ENCODE measurements at regions not wholly inside any gene's neighbourhood (a gene's known extent, or its start where the extent isn't known, plus 50 kb on each side); places are given as distances from the start of the nearest gene placed in this dataset.

GRCh38 chr6:115287467-115287866 is 773.2 kb downstream of the FRK start:
- Histone ChIP-seq H3K4me1 (no peaks in the 10 kb centered on the region), H3K4me3 (no peak overlapping the region), H3K9me3 (no peaks in the 10 kb centered on the region), H3K27ac (no peak overlapping the region), H3K36me3 (no peaks in the 10 kb centered on the region), H3K27me3 (no peaks in the 10 kb centered on the region)
- intact Hi-C loops (cut with DNase I; ENCODE audit: low total_unique reads), result no loop called here
- no peak for DNase-seq
- no peak for TF ChIP-seq CTCF (IDR thresholded peaks at IDR 0.05)

DNA sequence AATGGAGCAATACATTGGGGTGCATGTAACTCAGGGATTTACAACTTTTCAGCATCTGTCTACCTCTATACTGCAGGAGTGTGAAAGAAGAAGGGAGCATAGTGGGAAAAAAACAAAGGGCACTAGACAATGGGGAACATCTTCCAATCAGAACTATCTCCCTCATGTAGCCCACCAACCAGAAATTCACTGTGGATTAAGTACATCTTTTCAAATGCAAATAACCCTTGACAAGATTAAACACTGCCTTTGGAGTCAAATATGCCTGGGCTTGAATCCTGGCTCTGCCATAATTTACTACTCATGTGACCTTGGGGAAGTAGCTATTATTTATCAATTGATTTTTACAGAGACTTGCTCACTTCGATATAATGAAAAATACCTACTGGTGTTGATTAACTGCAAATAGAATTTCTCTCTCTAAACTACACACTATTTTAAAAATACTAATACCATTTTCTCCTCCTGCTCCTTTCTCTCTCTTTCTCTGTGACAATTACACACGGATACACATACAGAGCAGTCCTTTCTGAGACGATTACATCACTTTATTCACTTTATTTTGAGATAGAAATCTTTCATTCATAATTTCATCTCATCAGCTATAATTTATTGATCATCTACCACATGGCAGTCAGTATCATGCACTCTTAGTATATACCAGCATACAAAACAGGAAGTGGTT is 783.7 kb downstream of the FRK start:
- DNase-seq, result no peak
- no peak overlapping the region for H3K4me3 ChIP-seq
- H3K27me3 ChIP-seq, result no peaks in the 10 kb centered on the region
- TF ChIP-seq CTCF (IDR thresholded peaks at IDR 0.05), result no peak
- H3K4me1 ChIP-seq, result no peaks in the 10 kb centered on the region
- no peaks in the 10 kb centered on the region for H3K9me3 ChIP-seq
- no peak overlapping the region for H3K27ac ChIP-seq
- intact Hi-C loops (cut with DNase I; ENCODE audit: low total_unique reads), result no loop called here
- no peaks in the 10 kb centered on the region for H3K36me3 ChIP-seq

DNA sequence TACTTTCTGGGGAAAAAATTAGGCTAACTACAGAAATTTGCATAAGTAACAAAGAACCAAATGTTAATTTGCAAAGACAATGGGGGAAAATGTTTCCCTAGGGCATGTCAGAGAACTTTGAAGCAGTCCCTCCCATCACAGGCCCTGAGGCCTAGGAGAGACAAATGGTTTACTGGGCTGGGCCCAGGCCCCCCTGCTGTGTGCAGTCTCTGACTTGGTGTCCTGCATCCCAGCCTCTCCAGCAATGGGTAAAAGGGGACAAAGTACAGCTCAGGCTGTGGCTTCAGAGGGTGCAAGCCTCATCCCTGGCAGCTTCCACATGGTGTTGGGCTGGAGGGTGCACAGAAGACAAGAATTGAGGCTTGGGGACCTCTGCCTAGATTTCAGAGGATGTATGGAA is 788.4 kb downstream of the FRK start:
- DNase-seq, result no peak
- Histone ChIP-seq H3K27me3 (no peaks in the 10 kb centered on the region), H3K4me3 (no peak overlapping the region), H3K27ac (no peak overlapping the region), H3K4me1 (no peaks in the 10 kb centered on the region), H3K36me3 (no peaks in the 10 kb centered on the region), H3K9me3 (no peaks in the 10 kb centered on the region)
- TF ChIP-seq CTCF (IDR thresholded peaks at IDR 0.05), result no peak
- intact Hi-C loops (cut with DNase I; ENCODE audit: low total_unique reads), result no loop called here

- no peaks in the 10 kb centered on the region for H3K9me3 ChIP-seq
- DNase-seq, result no peak
- intact Hi-C loops (cut with DNase I; ENCODE audit: low total_unique reads), result no loop called here
- TF ChIP-seq CTCF (IDR thresholded peaks at IDR 0.05), result no peak
- no peak overlapping the region for H3K27ac ChIP-seq
- H3K36me3 ChIP-seq, result no peaks in the 10 kb centered on the region
- no peaks in the 10 kb centered on the region for H3K27me3 ChIP-seq
- H3K4me1 ChIP-seq, result no peaks in the 10 kb centered on the region
- no peak overlapping the region for H3K4me3 ChIP-seq
Observed at GRCh38 chr6:115271434-115271833, 789.3 kb downstream of the FRK start.

- TF ChIP-seq CTCF (IDR thresholded peaks at IDR 0.05), result no peak
- intact Hi-C loops (cut with DNase I; ENCODE audit: low total_unique reads), result no loop called here
- DNase-seq, result no peak
- Histone ChIP-seq H3K4me3 (no peak overlapping the region), H3K27me3 (no peaks in the 10 kb centered on the region), H3K9me3 (no peaks in the 10 kb centered on the region), H3K36me3 (no peaks in the 10 kb centered on the region), H3K27ac (no peak overlapping the region), H3K4me1 (no peaks in the 10 kb centered on the region)
Observed at GRCh38 chr6:115270953-115271352, 789.7 kb downstream of the FRK start.

GRCh38 chr6:115241373-115241772 is 819.3 kb downstream of the FRK start:
- no peak overlapping the region for H3K4me3 ChIP-seq
- H3K9me3 ChIP-seq, result peaks cover 0 to 8% (median 0%) of the 10 kb centered on the region in 3 donors
- H3K27me3 ChIP-seq, result no peaks in the 10 kb centered on the region
- H3K27ac ChIP-seq, result no peak overlapping the region
- H3K4me1 ChIP-seq, result no peaks in the 10 kb centered on the region
- no peak for TF ChIP-seq CTCF (IDR thresholded peaks at IDR 0.05)
- H3K36me3 ChIP-seq, result no peaks in the 10 kb centered on the region
- no peak for DNase-seq
- intact Hi-C loops (cut with DNase I; ENCODE audit: low total_unique reads), result no loop called here
